ENCODE measurements at regions not wholly inside any gene's neighbourhood (a gene's known extent, or its start where the extent isn't known, plus 50 kb on each side); places are given as distances from the start of the nearest gene placed in this dataset.
"Not testable (repeated sequence)": the region's sequence is repeated elsewhere in the genome, so short reads cannot be mapped to it uniquely, and the experiment has no call there.

GRCh38 chr3:94412936-94413335, 350.1 kb downstream of the NSUN3 start:
- not testable (repeated sequence) for DNase-seq (ENCODE audit: low spot score)

GRCh38 chr3:94413336-94414108, 350.7 kb downstream of the NSUN3 start:
- DNase-seq (ENCODE audit: low spot score): no peak

GRCh38 chr3:94414418-94414817, 351.6 kb downstream of the NSUN3 start:
- no peak for DNase-seq (ENCODE audit: low spot score)

DNA sequence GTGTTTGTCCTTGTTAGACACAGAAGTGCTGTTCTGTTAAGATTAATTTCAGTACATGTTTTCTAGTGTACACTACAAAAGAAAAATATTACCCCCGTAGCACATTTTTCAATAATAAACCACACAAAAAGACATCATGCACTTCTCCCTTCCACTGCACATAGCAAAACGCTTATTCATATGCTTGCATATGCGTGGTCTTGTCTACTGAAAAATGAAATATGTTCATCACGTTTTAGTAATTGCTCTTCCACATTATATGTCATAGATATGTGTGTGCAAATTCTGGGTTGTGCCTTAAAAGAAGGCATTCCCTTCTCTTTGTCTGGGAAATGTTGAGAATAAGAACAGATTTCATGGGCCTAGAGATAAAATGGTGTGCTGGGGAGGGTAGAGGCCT, 353.9 kb downstream of the NSUN3 start:
- DNase-seq (ENCODE audit: low spot score): no peak

DNA sequence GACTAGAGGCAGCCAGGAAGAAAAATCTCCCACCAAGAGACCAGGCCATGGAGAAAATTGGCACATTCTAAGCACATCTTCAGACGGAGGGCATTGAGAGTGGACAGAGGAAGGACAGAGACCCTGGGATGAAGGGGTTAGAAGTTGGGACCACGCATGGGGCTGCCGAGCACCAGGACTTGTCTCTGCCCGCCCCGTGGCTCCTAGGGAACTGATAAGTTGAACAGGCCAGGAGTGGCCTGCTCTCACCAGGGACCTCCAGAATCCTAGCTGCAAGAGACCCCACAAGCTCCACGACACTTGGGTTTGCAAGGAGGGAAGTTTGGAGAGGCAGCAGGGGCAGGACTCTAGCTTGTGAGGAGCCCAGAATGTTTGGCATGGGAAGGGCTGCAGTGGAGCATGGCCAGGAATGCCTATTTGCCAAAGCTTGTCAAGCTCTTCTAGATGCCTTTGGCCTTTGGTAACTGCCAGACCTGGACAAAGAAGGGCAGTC, 355.1 kb downstream of the NSUN3 start:
- no peak for DNase-seq (ENCODE audit: low spot score)

DNA sequence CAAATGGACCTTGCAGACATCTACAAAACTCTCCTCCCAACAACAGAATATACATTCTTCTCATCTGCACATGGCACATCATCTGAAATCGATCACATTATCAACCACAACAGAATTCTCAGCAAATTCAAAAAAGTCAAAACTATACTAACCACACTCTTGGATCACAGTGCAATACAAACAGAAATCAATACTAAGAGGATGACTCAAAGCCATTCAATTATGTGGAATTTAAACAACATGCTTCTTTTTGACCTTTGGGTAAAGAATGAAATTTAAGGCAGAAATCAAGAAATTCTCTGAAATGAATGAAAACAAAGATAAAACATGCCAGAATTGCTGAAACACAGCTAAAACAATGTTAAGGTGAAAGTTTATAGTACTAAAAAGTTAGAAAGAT, 358.1 kb downstream of the NSUN3 start:
- no peak for DNase-seq (ENCODE audit: low spot score)

- DNase-seq (ENCODE audit: low spot score): no peak
Measured at GRCh38 chr3:94423578-94423977, 360.7 kb downstream of the NSUN3 start.

DNA sequence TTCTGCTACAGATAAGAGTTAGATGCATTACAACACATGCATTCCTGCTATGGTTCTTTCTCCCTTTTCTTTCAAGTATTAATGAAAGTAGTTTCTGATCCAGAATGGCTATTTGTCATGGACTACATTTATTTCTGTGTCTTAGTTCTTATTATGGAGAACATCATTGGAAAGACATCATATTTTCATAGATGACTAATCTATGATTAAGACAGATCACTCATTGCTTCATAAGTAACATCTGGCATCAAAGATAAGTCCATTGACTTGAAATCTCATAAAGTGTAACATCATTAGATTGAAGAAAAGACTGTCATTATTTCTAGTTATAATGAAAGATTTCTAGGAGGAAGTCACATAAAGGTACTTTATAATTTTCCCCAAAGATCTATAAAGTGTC, 366.7 kb downstream of the NSUN3 start:
- DNase-seq (ENCODE audit: low spot score): no peak

GRCh38 chr3:94431876-94432570, 369.2 kb downstream of the NSUN3 start:
- DNase-seq (ENCODE audit: low spot score): no peak

DNA sequence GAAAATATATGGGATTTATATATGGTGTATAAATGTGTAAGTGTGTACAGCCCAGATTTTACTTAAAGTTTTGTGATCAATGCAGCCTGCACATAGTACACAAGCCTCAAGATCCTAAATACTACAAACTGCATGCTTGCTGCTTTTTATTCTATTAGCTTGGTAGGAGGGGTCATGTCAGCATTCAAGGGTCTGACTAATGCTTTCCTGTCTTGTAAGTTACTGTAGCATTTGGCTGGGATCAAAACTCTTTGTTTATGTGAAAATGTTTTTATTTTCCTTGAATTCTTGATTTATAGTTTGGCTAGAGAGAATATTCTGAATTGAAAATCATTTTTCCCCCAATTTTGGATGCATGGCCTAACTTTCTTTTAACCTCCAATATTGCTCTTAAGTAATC, 370.9 kb downstream of the NSUN3 start:
- DNase-seq (ENCODE audit: low spot score): no peak

- DNase-seq (ENCODE audit: low spot score): no peak
Measured at GRCh38 chr3:94440767-94441493, 378.1 kb downstream of the NSUN3 start.

GRCh38 chr3:94441494-94441847, 378.6 kb downstream of the NSUN3 start:
- DNase-seq (ENCODE audit: low spot score): no peak

DNA sequence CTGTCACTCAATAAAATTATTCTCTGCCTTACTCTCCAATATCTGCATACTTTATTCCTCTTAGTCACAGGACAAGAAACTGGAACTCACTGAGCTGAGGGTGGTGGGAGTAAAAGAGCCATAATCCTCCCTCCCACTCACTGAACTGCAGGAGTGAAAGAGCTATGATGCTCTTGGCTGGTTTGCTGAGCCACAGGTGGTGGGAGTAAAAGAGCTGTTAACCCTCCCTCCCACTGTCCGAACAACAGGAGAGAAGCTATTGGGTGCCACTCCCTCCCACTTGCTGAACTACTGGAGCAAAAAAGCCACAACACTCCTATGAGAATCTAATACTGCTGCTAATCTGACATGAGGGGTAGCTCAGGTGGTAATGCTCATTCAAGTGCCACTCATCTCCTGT, 391.0 kb downstream of the NSUN3 start:
- DNase-seq (ENCODE audit: low spot score): no peak

- DNase-seq (ENCODE audit: low spot score): no peak
Measured at GRCh38 chr3:94459167-94459566, 396.3 kb downstream of the NSUN3 start.

GRCh38 chr3:94460931-94461330, 398.1 kb downstream of the NSUN3 start:
- DNase-seq (ENCODE audit: low spot score): no peak

DNA sequence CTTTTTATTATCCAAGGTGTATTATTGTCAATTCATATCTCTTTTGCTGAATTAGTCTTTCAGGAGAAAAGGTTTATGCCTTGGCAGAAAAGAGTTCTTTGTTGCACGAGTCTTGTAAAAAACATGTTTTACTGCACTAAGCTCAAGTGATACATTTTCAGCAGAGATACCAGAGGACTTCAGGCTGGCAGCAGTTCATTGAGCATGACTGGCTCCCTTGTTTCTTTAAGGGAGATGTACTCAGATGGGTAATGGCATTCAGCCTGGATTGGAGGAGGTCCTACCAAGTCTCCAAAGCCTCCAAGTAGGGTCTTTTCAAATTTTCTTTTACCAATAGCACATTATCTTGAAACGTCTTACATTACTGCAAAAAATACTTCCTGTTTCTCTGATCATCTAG, 400.1 kb downstream of the NSUN3 start:
- no peak for DNase-seq (ENCODE audit: low spot score)

- DNase-seq (ENCODE audit: low spot score): no peak
Measured at GRCh38 chr3:94472511-94472910, 409.6 kb downstream of the NSUN3 start.

DNA sequence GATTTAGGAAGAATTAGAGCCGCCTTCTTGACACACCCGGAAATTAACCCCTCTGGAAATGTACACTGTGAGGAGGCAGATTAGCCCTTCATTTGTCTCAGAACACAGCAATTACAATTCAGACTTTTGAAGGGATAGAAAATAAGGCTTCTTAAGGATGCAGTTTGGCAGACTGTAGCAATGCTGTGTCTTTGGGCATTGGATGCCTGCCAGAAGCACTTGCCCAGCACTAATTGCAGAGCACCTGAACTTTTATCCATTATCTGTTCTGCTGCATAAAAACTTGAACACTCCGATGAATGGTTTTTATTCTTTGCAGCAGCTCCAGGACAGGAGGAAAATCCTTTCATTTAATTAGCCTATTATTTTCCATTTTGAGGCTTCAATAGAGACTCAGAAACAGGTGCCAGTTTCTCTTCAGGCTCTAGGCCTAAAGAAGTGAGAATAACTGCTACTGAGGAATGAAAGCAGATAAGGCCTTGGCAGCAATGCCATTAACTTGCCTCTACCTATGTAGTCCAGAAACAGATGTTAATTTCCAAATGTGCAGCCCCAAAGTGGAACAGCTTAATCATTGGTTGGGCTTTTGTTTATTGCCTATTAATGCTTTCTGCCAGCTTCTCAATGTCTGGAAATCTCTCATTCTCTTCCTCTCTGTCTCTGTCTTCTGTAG, 418.5 kb downstream of the NSUN3 start:
- no peak for DNase-seq (ENCODE audit: low spot score)

- DNase-seq (ENCODE audit: low spot score): no peak
Measured at GRCh38 chr3:94482686-94483085, 419.8 kb downstream of the NSUN3 start.

GRCh38 chr3:94483403-94483802, 420.5 kb downstream of the NSUN3 start:
- no peak for DNase-seq (ENCODE audit: low spot score)

GRCh38 chr3:94494992-94495391, 432.1 kb downstream of the NSUN3 start:
- no peak for DNase-seq (ENCODE audit: low spot score)

DNA sequence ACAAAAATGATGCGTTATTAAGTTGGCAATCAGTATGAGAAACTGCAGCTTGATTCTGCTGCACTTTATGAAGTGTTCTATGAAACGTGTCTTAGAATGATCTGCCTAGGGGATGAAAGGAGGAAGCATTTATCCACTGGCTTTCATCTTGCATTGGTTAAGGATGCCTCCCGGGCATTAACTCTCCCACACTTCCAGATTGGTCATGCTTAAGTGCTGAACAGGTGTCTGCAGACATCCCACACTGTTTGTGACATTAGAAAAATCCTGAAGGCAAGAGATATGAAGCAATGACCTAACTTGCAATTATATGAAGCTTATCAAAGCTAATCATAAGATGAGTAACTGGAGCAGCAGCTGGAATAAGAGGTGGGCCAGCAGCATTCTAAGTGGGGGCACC, 437.3 kb downstream of the NSUN3 start:
- no peak for DNase-seq (ENCODE audit: low spot score)

Data from HuH-7.5 (cell line).